A673 (cell line): ENCODE measurements at regions not wholly inside any gene's neighbourhood (a gene's known extent, or its start where the extent isn't known, plus 50 kb on each side); places are given as distances from the start of the nearest gene placed in this dataset.
A peak's percentile ranks its signal among the peaks of the same experiment; 100 is the strongest.

ENCODE experiments used
- BruUV-seq: library from RNA; stranded (reverse); fragments of 400-500 nt; replicated peaks from 2 replicates; lab custom pipeline; 2021; lab: Mats Ljungman, UMichigan
- CTCF ChIA-PET: fragments of 300-600 bp; sonication (Branson Sonifier 250); formaldehyde crosslinking; loops from one replicate; lab custom pipeline; 2022; ENCODE audit warnings: antibody characterized with exemption; lab: Charles Lee
- POLR2A ChIA-PET: fragments of 300-600 bp; sonication (Branson Sonifier 250); formaldehyde crosslinking; loops from one replicate; lab custom pipeline; 2022; ENCODE audit warnings: antibody characterized with exemption; ENCODE audit not compliant: low non-redundant PET; lab: Charles Lee
- DNase-seq: peaks from one replicate; pipeline ENCODE4 v3.0.0-alpha.2; 2015; ENCODE audit warnings: low spot score
- H3K27ac ChIP-seq: fragments of 200-600 bp; sonication (generic); 2 replicates; pipeline ENCODE4 v1.5.1; 2016; ENCODE audit warnings: mixed run types, low read depth, mild to moderate bottlenecking, mixed read lengths, antibody characterized with exemption, low read length; ENCODE audit not compliant: poor library complexity, severe bottlenecking
- H3K27me3 ChIP-seq: fragments of 200-600 bp; sonication (generic); replicated peaks from 2 replicates; pipeline ENCODE4 v1.6.1; 2017; ENCODE audit warnings: mixed run types, low read depth, mild to moderate bottlenecking, mixed read lengths, antibody characterized with exemption, low read length; ENCODE audit not compliant: insufficient read depth, poor library complexity
- H3K36me3 ChIP-seq: fragments of 200-600 bp; sonication (generic); 2 replicates; pipeline ENCODE4 v1.6.1; 2016; ENCODE audit warnings: mixed run types, mild to moderate bottlenecking, mixed read lengths, antibody characterized with exemption, low read length; ENCODE audit not compliant: insufficient read depth, poor library complexity, severe bottlenecking
- H3K4me1 ChIP-seq: fragments of 200-600 bp; sonication (generic); 2 replicates; pipeline ENCODE4 v1.6.1; 2017; ENCODE audit warnings: mixed run types, mild to moderate bottlenecking, mixed read lengths, antibody characterized with exemption, low read length; ENCODE audit not compliant: insufficient read depth, poor library complexity, severe bottlenecking
- H3K4me3 ChIP-seq: fragments of 200-600 bp; sonication (generic); 2 replicates; pipeline ENCODE4 v1.5.1; 2016; ENCODE audit warnings: low read depth, mixed run types, mild to moderate bottlenecking, mixed read lengths, low read length; ENCODE audit not compliant: poor library complexity, severe bottlenecking
- H3K9me3 ChIP-seq: fragments of 200-600 bp; sonication (generic); 2 replicates; pipeline ENCODE4 v1.6.1; 2016; ENCODE audit warnings: mixed run types, low read depth, mild to moderate bottlenecking, mixed read lengths, antibody characterized with exemption, low read length; ENCODE audit not compliant: poor library complexity, severe bottlenecking
- CTCF ChIP-seq: fragments of 300-800, 200-600 bp; sonication (generic); conservative IDR thresholded peaks from 2 replicates; pipeline ENCODE4 v1.5.1; 2017; ENCODE audit warnings: low read depth, mild to moderate bottlenecking, antibody characterized with exemption, low read length, moderate library complexity, mixed read lengths
- EZH2 ChIP-seq: fragments of 200-600 bp; sonication (generic); IDR thresholded peaks from 2 replicates; pipeline ENCODE4 v1.6.1; 2017; ENCODE audit warnings: borderline replicate concordance, low read depth, mild to moderate bottlenecking, mixed read lengths, antibody characterized with exemption, low read length; ENCODE audit not compliant: poor library complexity, severe bottlenecking
- intact Hi-C: fragments of 100-400 bp; cut with micrococcal nuclease; formaldehyde crosslinking; loops from one replicate; pipeline ENCODE4 v1.10.0; 2022; ENCODE audit not compliant: unreplicated experiment

- Histone ChIP-seq H3K4me1 (no peaks in the 10 kb centered on the region), H3K36me3 (no peaks in the 10 kb centered on the region), H3K4me3 (no peak overlapping the region), H3K9me3 (no peaks in the 10 kb centered on the region), H3K27me3 (no peaks in the 10 kb centered on the region), H3K27ac (no peak overlapping the region)
- intact Hi-C loops: no loop called here
- no peak for TF ChIP-seq CTCF
- ChIA-PET POLR2A (no interaction called here), CTCF (no interaction called here)
- DNase-seq: peak; percentile 10
- BruUV-seq: no TSS peak
Observed at GRCh38 chr1:195831789-195832188, 776.5 kb downstream of the KCNT2 start.

GRCh38 chr1:195828325-195828724 lies 779.9 kb downstream of the KCNT2 start:
- Histone ChIP-seq H3K27me3 (no peaks in the 10 kb centered on the region), H3K4me3 (no peak overlapping the region), H3K4me1 (no peaks in the 10 kb centered on the region), H3K27ac (no peak overlapping the region), H3K9me3 (no peaks in the 10 kb centered on the region), H3K36me3 (no peaks in the 10 kb centered on the region)
- no peak for TF ChIP-seq CTCF
- no peak for TF ChIP-seq EZH2
- ChIA-PET CTCF (no interaction called here), POLR2A (no interaction called here)
- BruUV-seq: no TSS peak
- intact Hi-C loops: no loop called here
- no peak for DNase-seq

GRCh38 chr1:195820925-195821324 lies 787.3 kb downstream of the KCNT2 start:
- ChIA-PET CTCF (no interaction called here), POLR2A (no interaction called here)
- no peaks in the 10 kb centered on the region for H3K4me1 ChIP-seq
- H3K9me3 ChIP-seq: no peaks in the 10 kb centered on the region
- no peaks in the 10 kb centered on the region for H3K36me3 ChIP-seq
- DNase-seq: no peak
- no TSS peak for BruUV-seq
- no peak overlapping the region for H3K27ac ChIP-seq
- H3K27me3 ChIP-seq: no peaks in the 10 kb centered on the region
- TF ChIP-seq EZH2 (no peak), CTCF (no peak)
- no peak overlapping the region for H3K4me3 ChIP-seq
- intact Hi-C loops: no loop called here
